ENCODE measurements at regions not wholly inside any gene's neighbourhood (a gene's known extent, or its start where the extent isn't known, plus 50 kb on each side); places are given as distances from the start of the nearest gene placed in this dataset.

- TF ChIP-seq POLR2A (IDR thresholded peaks at IDR 0.05) = no peak
- TF ChIP-seq CTCF (IDR thresholded peaks at IDR 0.05) = no peak
These were observed 151.6 kb downstream of the FAT3 start for GRCh38 chr11:92376146-92376599.
